ENCODE measurements at regions not wholly inside any gene's neighbourhood (a gene's known extent, or its start where the extent isn't known, plus 50 kb on each side); places are given as distances from the start of the nearest gene placed in this dataset.
A peak's percentile ranks its signal among the peaks of the same experiment; 100 is the strongest.

DNA sequence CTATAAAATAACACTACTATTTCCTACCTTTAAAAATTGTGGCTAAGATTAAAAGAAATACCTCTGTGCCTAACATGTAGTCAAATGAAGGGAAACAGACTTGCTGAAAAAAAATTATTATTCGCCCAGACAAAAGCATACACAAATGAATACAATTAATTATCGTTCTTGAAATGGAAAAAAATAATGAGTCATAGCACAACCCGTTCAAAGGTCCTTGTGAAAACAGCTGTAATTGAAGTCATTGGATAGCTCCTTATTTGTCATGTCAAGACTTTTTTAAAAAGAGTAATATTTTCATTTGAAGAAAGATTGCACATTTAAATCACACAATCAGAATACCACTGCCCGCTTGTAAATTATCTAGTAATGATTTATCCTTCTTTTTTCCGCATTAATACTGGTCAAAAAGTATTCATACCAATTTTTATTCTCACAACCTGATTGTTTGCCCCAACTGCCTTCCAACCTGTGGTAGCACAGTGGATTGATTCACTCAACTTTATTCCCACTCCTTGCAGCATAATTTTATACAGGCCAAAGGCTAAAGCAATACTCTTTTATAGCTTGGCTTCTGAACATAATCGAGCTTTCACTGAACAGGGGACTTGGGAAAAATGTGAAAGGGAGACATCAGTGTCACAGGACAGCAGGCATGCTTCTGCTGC lies 655.2 kb upstream of the MAP3K7 start:
- TF ChIP-seq KAT2A (conservative IDR thresholded peaks at IDR 0.05; ENCODE audit: control insufficient read depth, low read depth, low read length) (no peak), RUNX3 (IDR thresholded peaks at IDR 0.05; ENCODE audit: low read length) (no peak), HDAC2 (IDR thresholded peaks at IDR 0.05) (no peak), BRCA1 (IDR thresholded peaks at IDR 0.05; ENCODE audit: low read depth, low read length) (no peak), CBX3 (IDR thresholded peaks at IDR 0.05; ENCODE audit: borderline replicate concordance, low read depth) (no peak)
- TF ChIP-seq, protein P1, sequence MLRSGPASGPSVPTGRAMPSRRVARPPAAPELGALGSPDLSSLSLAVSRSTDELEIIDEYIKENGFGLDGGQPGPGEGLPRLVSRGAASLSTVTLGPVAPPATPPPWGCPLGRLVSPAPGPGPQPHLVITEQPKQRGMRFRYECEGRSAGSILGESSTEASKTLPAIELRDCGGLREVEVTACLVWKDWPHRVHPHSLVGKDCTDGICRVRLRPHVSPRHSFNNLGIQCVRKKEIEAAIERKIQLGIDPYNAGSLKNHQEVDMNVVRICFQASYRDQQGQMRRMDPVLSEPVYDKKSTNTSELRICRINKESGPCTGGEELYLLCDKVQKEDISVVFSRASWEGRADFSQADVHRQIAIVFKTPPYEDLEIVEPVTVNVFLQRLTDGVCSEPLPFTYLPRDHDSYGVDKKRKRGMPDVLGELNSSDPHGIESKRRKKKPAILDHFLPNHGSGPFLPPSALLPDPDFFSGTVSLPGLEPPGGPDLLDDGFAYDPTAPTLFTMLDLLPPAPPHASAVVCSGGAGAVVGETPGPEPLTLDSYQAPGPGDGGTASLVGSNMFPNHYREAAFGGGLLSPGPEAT (IDR thresholded peaks at IDR 0.05; ENCODE audit: low read depth) = no peak
- RAD21 ChIA-PET (ENCODE audit: unreplicated experiment) = interaction anchor here (1.2 to 1.4 kb wide), 4 partner anchors 9 to 145 kb away, joined by 3 to 6 read pairs (median 3); no protein-coding TSS in a partner anchor
- intact Hi-C loops (cut with micrococcal nuclease; ENCODE audit: unreplicated experiment) (no loop called here), in situ Hi-C loops (cut with MboI) (no loop called here)
- Histone ChIP-seq H3K27me3 (replicated peaks in 1 of 2; ENCODE audit: control insufficient read depth in 2 of 2, insufficient read depth in 2 of 2, low read length in 1 of 2) (no peaks in the 10 kb centered on the region), H4K20me1 (ENCODE audit: control insufficient read depth, insufficient read depth) (no peaks in the 10 kb centered on the region), H3K9ac (ENCODE audit: control insufficient read depth, insufficient read depth, low read length) (no peak overlapping the region), H3K36me3 (ENCODE audit: control insufficient read depth in 2 of 2, insufficient read depth in 2 of 2, low read length in 1 of 2) (no peaks in the 10 kb centered on the region), H3K79me2 (ENCODE audit: control insufficient read depth, insufficient read depth, low read length) (no peaks in the 10 kb centered on the region), H3K4me2 (ENCODE audit: control insufficient read depth, insufficient read depth) (no peak overlapping the region), H3K4me1 (ENCODE audit: control insufficient read depth, insufficient read depth, low read length) (no peaks in the 10 kb centered on the region), H2AFZ (ENCODE audit: control insufficient read depth, low read depth, low read length) (no peak overlapping the region), H3K9me3 (replicated peaks; ENCODE audit: control insufficient read depth, insufficient read depth, low read length) (no peaks in the 10 kb centered on the region), H3K27ac (ENCODE audit: control insufficient read depth, insufficient read depth) (no peak overlapping the region), H3K4me3 (no peak overlapping the region)
- WGBS (ENCODE audit: insufficient coverage, insufficient replicate concordance, low lambda C conversion rate, missing lambda C conversion rate) = 10% methylated on average over 6 of the region's 6 CpGs
- SMC1A ChIA-PET (ENCODE audit: uncharacterized antibody, unreplicated experiment) = interaction anchor here (0.8 to 1.5 kb wide), 10 partner anchors 10 to 301 kb away, joined by 3 to 8 read pairs (median 3); no protein-coding TSS in a partner anchor
- CTCF ChIA-PET = interaction anchor here (1.1 to 1.5 kb wide), 4 partner anchors 10 to 161 kb away, joined by 4 to 9 read pairs (median 5); no protein-coding TSS in a partner anchor
- FAIRE-seq (no peak), ATAC-seq (peak; percentile 52; the same call in 2 of the 3 replicates), DNase-seq (ENCODE audit: low read depth, low spot score) (no peak)
- no TSS peak for BruUV-seq (replicated peaks)
- POLR2A ChIA-PET = interaction anchor here (0.8 kb wide), 1 partner anchor 13 kb away, joined by 3 read pairs; no protein-coding TSS in a partner anchor

Data from GM12878 (cell line).